ENCODE measurements at regions not wholly inside any gene's neighbourhood (a gene's known extent, or its start where the extent isn't known, plus 50 kb on each side); places are given as distances from the start of the nearest gene placed in this dataset.

- no peak for DNase-seq (ENCODE audit: low read depth)
Measured at GRCh38 chr20:20992686-20993360, 113.3 kb downstream of the LINC00237 start.

- DNase-seq (ENCODE audit: low read depth), result no peak
Measured at GRCh38 chr20:20992277-20992676, 113.9 kb downstream of the LINC00237 start.

GRCh38 chr20:20989081-20989480 lies 117.1 kb downstream of the LINC00237 start:
- no peak for DNase-seq (ENCODE audit: low read depth)

GRCh38 chr20:20979934-20980333 lies 126.2 kb downstream of the LINC00237 start:
- no peak for DNase-seq (ENCODE audit: low read depth)

- no peak for DNase-seq (ENCODE audit: low read depth)
Measured at GRCh38 chr20:20977786-20978185, 128.4 kb downstream of the LINC00237 start.

GRCh38 chr20:20972490-20972889 lies 133.7 kb downstream of the LINC00237 start:
- DNase-seq (ENCODE audit: low read depth), result no peak

DNA sequence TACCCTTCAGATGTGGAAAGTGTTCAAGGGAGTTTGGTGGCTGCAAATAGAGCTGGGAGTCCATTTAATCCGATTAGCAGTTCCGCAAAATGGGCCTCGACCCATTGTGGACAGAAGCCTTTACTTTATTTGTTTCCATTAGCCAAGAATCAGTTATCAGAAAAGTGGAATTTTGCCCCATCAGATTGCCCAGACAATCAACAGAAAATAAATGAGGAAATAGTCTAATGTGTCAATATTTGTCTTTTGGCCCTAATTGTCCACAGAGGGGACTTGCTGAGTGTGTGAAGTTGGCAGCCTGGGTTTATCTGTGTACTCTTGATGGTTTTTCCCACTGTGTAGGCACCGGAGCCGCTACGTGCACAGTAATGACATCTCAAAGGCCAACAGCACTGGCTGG lies 134.3 kb downstream of the LINC00237 start:
- DNase-seq (ENCODE audit: low read depth), result no peak

- no peak for DNase-seq (ENCODE audit: low read depth)
Measured at GRCh38 chr20:20970841-20971240, 135.3 kb downstream of the LINC00237 start.

GRCh38 chr20:20969701-20970280 lies 136.4 kb downstream of the LINC00237 start:
- DNase-seq (ENCODE audit: low read depth), result no peak

GRCh38 chr20:20967564-20968184 lies 138.5 kb downstream of the LINC00237 start:
- no peak for DNase-seq (ENCODE audit: low read depth)

DNA sequence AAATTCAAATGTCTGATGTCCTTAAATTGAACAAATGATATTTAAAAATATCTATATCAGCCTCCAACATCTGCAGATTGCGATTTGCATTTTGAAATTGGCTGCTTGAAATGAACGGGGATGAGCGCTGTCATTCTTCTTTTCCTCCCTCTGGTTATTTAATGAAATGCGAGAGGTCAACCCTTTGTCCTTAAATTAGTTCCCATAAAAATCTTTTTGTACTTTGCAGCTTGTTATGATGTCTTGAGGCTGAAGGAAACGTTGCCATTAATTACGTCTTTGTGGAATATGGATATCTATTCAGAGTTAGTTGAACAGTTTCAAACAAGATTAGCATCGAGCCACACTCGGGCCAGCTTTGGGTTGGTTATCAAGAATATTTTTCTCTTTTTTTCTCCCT lies 140.0 kb downstream of the LINC00237 start:
- no peak for DNase-seq (ENCODE audit: low read depth)

DNA sequence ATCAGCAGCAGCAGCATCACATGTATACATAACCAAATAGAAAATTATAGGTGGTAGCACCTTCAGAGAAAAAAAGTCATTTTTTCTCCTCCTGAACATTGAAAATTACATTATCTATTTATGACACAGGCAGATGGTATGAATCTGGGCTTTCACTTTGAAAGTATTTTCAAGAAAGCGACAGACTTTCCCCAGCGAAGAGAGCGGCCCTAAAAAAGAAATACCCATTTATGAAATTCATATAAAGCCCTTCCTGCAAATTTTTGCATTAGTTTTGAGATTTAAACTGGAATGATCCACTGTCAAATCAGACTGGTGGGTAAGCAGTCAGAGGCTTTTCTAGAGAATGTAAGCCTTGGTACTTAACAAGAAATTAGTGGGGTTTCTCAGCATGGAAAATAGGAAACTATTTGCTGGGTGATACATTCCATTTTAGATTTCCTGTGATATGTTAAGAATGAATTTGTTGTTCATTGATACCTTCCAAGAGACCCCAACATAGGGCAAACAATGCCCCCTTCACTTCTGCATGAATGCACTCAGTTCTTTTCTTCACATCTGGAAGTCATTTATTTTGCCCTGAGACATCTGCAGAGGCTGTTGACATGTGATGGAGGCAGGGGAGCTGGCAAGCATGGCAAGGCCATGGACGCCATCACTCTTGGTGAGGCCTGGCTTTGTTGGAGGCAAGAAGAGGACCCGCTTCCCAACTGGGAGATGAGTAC lies 147.0 kb downstream of the LINC00237 start:
- no peak for DNase-seq (ENCODE audit: low read depth)

DNA sequence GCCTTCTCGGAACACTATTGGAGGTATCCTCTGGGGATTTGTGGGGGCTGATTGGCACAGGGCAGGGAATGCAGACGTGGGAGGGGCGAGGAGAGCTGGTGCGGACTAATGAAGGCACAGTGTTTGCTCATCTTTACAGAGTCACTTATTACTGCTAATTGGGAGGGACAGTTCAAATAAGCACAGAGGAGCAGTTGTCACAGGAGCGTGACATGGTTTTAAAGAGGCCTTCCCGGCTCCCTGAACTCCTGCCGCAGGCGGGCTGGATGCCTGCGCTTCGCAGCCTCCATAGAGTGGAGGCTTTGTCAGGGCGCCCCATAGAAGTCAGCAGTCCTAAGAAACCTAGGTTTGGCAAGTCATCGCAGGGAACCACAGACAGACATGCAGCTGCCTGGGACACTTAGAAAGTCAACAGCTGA lies 149.6 kb downstream of the LINC00237 start:
- DNase-seq (ENCODE audit: low read depth), result no peak

GRCh38 chr20:20955892-20956291 lies 150.3 kb downstream of the LINC00237 start:
- DNase-seq (ENCODE audit: low read depth), result no peak

DNA sequence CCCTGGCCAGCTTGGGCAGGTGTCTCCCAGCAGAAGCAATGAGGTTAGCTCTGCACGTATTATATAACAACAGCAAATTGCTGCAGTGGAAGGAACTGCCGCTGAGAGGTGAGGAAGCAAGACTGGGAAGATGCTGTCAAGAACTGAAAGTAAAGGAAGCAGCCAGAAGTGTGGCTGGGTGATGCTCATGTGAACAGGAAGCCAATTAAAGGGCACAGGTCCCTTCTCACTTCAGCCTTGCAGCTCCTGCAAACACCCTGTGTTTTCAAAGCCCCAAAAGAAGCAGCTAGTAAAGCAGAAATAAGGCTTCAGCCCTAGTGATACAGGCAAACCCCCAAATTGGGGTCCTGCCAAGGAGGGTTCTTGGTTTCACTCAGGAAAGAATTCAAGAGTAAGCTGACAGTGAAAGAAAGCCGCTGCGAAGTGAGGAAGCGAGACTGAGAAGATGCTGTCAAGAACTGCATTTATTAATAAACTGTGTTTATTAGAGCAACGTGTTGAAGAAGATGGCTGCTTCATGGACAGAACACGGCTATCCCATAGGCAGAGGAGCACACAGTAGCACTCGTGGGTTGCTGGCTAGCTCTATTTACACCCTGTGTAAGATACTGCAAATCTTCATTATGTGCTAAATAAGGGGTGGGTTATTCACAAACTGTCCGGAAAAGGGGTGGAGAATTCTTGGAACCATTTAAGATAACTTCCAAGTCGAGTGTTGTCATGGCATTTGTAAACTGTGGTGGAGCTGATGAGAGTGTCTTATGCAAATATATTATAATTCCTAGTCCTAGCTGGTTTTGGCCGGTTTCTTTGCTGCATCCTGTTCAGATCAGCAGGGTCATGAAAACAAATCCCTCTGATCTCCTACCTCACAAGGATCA lies 152.2 kb downstream of the LINC00237 start:
- no peak for DNase-seq (ENCODE audit: low read depth)

DNA sequence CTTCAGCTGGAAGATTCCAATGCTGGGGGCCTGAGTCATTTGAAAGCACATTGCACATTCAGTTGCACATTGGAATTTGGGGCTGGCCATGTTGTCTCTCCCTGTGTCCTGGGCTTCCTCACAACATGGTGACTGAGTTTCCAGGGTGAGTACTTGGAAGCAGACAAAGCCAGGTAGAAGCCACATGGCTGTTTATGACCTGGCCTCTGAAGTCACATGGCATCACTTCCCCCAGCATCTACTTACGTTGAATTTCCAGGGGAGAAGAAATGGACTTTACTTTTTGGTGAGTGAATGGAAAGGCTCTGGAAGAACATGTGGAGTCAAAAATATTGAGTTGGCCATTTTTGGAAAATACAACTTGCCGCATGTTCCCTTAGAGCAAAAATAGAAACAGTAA lies 155.5 kb downstream of the LINC00237 start:
- no peak for DNase-seq (ENCODE audit: low read depth)

- DNase-seq (ENCODE audit: low read depth), result no peak
Measured at GRCh38 chr20:20946122-20946759, 159.9 kb downstream of the LINC00237 start.

DNA sequence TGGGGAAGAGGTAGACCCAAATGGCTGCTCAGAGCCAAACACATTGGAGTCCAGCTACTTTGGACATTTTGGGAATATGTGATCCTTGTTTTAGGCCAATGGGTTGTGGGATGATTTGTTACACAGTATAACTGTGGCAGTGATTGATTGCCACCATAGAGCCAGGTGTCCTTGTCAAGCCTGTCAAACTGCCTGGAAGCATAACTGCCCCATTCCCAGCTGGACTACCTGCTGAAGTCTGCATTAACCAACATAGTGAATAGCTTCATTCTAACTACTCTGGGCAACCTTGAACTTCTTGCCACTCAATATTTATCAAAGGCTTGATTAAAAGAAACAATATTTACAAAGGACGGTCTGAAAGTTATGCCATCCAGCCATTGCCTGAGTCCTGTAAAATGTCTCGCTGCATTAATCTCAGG lies 164.7 kb downstream of the LINC00237 start:
- no peak for DNase-seq (ENCODE audit: low read depth)

GRCh38 chr20:20939006-20939405 lies 167.2 kb downstream of the LINC00237 start:
- DNase-seq (ENCODE audit: low read depth), result no peak

DNA sequence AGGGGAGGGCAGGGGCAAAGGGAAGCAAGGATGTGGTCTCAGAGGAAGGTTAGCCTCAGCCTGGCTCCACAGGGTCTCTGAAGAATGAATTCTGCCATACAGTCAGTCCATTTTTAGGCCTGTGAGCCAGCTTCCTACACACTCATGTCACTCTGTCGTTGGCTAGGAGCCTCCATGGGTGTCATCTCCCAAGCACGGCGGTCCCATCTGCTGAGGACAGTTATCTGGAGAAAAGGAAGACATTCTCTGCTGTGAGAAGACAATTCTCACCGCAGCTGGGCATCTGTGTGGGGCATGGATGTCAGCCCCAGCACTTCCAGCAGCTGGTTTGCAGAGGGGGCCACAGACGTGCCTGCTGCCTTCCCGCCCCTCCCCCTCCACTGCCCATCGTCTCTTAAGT lies 167.6 kb downstream of the LINC00237 start:
- DNase-seq (ENCODE audit: low read depth), result no peak

DNA sequence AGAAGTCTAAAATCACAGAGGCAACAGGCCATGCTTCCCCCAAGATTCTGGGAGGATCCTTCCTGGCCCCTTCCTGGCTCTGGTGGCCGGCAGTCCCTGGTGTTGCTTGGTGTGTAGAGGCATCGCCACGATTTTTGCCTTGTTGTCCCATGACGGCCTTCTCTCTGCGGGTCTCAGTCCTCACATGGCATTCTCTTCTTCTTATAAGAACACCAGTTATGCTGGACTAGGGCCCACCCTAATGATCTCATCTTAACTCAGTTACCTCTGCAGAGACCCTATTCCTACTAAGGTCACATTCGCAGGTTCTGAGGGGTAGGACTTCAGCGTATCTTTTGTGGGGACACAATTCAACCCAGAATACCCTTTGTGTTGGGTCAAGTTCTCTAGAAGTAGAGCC lies 168.0 kb downstream of the LINC00237 start:
- no peak for DNase-seq (ENCODE audit: low read depth)

Measured in stimulated activated CD4-positive, alpha-beta T cell treated with anti-CD3 and anti-CD28 coated beads, Interleukin-2, amount 100 ng/mL, for 4 hours (primary cell).